ENCODE measurements at regions not wholly inside any gene's neighbourhood (a gene's known extent, or its start where the extent isn't known, plus 50 kb on each side); places are given as distances from the start of the nearest gene placed in this dataset.

GRCh38 chr1:201663491-201664113 is 124.7 kb downstream of the NAV1 start:
- Histone ChIP-seq H3K36me3 (no peaks in the 10 kb centered on the region), H3K9me3 (replicated peaks) (no peaks in the 10 kb centered on the region), H3K27me3 (ENCODE audit: low read depth) (no peaks in the 10 kb centered on the region), H3K27ac (replicated peaks) (no peak overlapping the region), H3K4me3 (no peak overlapping the region), H3K4me1 (peaks cover 77% of the 10 kb centered on the region)
- TF ChIP-seq CTCF (IDR thresholded peaks at IDR 0.05; ENCODE audit: borderline replicate concordance), result no peak
- intact Hi-C loops (cut with micrococcal nuclease), result no loop called here
- no peak for DNase-seq

GRCh38 chr1:201665036-201665435 is 126.1 kb downstream of the NAV1 start:
- Histone ChIP-seq H3K36me3 (no peaks in the 10 kb centered on the region), H3K27ac (replicated peaks) (no peak overlapping the region), H3K27me3 (ENCODE audit: low read depth) (no peaks in the 10 kb centered on the region), H3K4me3 (no peak overlapping the region), H3K4me1 (peaks cover 65% of the 10 kb centered on the region), H3K9me3 (replicated peaks) (no peaks in the 10 kb centered on the region)
- no peak for TF ChIP-seq CTCF (IDR thresholded peaks at IDR 0.05; ENCODE audit: borderline replicate concordance)
- DNase-seq, result no peak
- intact Hi-C loops (cut with micrococcal nuclease), result no loop called here

GRCh38 chr1:201666102-201666501 is 127.2 kb downstream of the NAV1 start:
- no peak for DNase-seq
- no peaks in the 10 kb centered on the region for H3K36me3 ChIP-seq
- no peak for TF ChIP-seq CTCF (IDR thresholded peaks at IDR 0.05; ENCODE audit: borderline replicate concordance)
- H3K4me1 ChIP-seq, result peaks cover 55% of the 10 kb centered on the region
- H3K4me3 ChIP-seq, result no peak overlapping the region
- H3K27ac ChIP-seq (replicated peaks), result no peak overlapping the region
- intact Hi-C loops (cut with micrococcal nuclease), result no loop called here
- no peaks in the 10 kb centered on the region for H3K27me3 ChIP-seq (ENCODE audit: low read depth)
- H3K9me3 ChIP-seq (replicated peaks), result no peaks in the 10 kb centered on the region

GRCh38 chr1:201666645-201667044 is 127.7 kb downstream of the NAV1 start:
- Histone ChIP-seq H3K36me3 (no peaks in the 10 kb centered on the region), H3K4me1 (peaks cover 55% of the 10 kb centered on the region), H3K9me3 (replicated peaks) (no peaks in the 10 kb centered on the region), H3K27ac (replicated peaks) (no peak overlapping the region), H3K27me3 (ENCODE audit: low read depth) (no peaks in the 10 kb centered on the region), H3K4me3 (no peak overlapping the region)
- intact Hi-C loops (cut with micrococcal nuclease), result no loop called here
- no peak for TF ChIP-seq CTCF (IDR thresholded peaks at IDR 0.05; ENCODE audit: borderline replicate concordance)
- DNase-seq, result no peak

GRCh38 chr1:201667479-201667878 is 128.6 kb downstream of the NAV1 start:
- Histone ChIP-seq H3K27me3 (ENCODE audit: low read depth) (no peaks in the 10 kb centered on the region), H3K9me3 (replicated peaks) (no peaks in the 10 kb centered on the region), H3K36me3 (no peaks in the 10 kb centered on the region), H3K27ac (replicated peaks) (no peak overlapping the region), H3K4me1 (peaks cover 48% of the 10 kb centered on the region), H3K4me3 (no peak overlapping the region)
- no peak for TF ChIP-seq CTCF (IDR thresholded peaks at IDR 0.05; ENCODE audit: borderline replicate concordance)
- intact Hi-C loops (cut with micrococcal nuclease), result no loop called here
- no peak for DNase-seq

Data from left ventricle myocardium inferior (tissue), 1 donor.